Stimulated activated CD4-positive, alpha-beta T cell treated with anti-CD3 and anti-CD28 coated beads, Interleukin-15, amount 100 ng/mL, for 24 hours (primary cell): ENCODE measurements at regions not wholly inside any gene's neighbourhood (a gene's known extent, or its start where the extent isn't known, plus 50 kb on each side); places are given as distances from the start of the nearest gene placed in this dataset.

Experiments
- DNase-seq: peaks from one replicate; pipeline ENCODE4 v3.0.0-alpha.2; 2020

DNA sequence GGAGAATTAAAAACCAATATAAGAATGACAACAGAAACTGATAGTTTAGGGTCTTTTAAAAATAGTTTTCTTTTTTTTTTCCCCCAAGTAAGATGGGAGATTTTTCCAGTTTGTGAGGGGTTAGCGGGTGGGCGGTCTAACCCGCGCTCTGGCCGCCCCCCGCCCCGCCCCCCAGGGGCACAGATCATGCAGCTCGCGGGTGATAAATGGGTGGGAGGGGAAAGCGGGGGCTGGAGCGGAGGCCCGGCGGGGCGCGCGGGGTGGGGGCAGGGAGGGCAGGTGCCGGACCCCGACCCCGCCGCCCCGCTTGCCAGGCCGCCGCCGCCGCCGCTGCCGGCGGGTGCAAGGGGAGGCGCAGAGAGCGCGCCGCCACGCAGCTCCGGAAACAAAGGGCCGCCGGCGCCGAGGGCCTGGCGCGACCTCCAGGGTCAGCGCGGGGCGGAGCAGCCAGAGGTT is 60.1 kb upstream of the GSE1 start:
- no peak for DNase-seq

GRCh38 chr16:85553436-85554113 is 59.5 kb upstream of the GSE1 start:
- peak; percentile 55 for DNase-seq

DNA sequence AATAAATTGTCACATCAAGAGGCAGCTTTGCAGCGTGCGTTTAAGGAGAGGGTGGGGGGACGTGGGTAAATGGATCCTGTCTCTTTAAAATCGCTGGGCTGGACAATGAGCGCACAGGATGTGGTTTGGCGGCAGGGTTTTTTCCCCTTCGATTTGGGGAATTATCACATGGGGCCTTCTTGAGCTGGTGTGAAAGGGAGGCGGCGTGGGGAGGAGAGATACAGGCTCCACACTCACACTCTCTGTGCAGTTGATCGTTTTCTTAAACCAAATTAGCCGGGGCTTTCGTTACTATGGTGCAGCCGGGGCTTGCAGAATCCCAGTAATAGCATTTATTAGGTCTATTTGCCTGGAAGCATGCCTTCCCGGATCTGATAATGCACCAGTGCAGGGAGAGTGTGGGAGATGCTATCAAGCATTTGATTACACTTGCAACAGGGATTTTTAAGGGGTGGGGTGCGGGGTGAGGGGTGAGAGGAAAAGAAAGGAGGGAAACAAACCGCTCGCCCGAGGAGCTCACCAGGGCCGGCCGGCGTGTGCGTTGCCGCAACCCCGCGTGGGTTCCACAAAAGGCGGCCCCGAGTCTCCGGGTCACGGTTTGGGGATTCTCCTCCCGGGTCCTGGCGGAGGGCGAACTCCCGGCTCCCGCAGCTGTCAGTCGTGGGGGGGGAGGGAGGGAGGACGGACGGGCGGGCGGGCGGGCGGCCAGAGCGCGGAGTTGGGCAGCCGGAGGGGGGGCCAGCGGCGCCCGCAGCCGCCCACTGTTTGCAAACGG is 58.8 kb upstream of the GSE1 start:
- DNase-seq: peak; percentile 86

DNA sequence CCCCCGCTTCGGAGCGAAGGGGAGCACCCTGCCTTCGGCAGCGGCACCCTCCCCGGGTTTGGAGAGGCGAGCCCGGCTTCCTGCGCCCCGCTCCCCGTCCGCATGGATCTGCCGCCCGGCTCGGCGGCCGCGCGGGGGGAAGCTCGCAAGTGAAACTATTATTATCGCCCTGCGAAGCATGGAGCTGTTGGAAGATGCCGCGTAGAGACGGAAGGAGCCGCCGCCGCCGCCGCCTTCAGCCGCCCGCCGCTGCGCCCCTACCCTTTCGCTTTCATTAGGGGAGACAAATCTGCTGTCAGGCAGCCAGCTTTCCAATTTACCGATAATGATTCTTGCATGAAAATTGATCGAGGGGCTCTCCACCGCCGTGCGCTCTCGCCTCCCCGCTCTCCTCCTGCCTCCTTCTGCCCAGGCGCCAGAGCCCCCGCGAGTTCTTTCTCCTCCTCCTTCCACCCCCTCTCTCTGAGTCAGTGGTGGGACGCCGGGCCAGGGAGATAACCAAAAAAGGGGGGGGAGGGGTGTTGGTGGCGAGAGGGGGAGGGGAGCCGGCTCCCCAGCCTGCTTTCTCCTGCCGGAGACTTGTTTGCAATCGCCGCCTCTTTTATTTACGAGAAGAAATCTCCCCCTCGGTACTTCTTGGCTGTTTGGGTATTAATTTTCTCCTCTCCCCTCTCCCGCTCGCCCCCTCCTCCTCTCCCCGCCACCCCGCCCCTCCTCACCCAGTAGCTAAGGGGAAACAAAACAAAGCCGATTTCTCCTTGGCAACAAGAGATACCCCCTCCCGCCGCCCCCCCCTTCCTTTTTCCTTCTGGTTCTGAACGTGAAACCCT is 58.0 kb upstream of the GSE1 start:
- peak; percentile 74 for DNase-seq

DNA sequence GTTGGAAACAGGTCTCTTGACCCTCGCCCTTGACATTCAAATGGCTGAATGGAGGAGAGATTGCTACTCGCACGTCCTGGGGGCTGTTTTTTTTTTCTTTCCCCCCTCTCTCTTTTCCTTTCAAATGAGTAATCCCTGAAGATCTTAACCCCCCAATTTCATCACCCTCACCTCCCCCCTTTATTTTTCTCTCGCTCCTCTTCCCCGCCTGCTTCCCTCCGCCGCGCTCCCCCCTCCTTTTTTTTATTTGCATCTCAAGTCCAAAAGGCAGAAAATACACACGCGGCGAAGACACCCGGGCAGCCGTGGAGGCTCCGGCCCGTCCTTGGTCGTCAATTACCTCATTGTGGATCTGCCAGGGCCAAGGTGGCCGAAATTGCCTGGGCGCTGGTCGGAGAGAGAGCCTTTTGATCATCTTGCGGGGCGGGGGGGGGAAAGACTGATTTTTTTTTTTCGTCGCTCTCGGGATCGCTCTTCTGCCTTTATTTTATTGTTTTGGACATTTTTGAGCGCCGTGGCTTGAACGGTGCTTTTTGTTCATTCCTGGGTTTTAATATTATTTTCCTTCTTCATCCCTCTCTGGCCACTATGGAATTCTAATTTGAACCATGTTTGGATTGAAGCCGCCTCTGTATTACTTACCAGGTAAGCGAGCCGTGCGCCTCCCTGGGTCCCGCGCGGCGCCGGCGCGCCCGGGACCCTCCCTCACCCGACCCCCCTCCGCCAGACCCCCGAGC is 57.2 kb upstream of the GSE1 start:
- peak; percentile 45 for DNase-seq

GRCh38 chr16:85556456-85557082 is 56.6 kb upstream of the GSE1 start:
- DNase-seq: peak; percentile 77

GRCh38 chr16:85557083-85557970 is 55.8 kb upstream of the GSE1 start:
- DNase-seq: peak; percentile 69

GRCh38 chr16:85557971-85558657 is 55.0 kb upstream of the GSE1 start:
- no peak for DNase-seq

DNA sequence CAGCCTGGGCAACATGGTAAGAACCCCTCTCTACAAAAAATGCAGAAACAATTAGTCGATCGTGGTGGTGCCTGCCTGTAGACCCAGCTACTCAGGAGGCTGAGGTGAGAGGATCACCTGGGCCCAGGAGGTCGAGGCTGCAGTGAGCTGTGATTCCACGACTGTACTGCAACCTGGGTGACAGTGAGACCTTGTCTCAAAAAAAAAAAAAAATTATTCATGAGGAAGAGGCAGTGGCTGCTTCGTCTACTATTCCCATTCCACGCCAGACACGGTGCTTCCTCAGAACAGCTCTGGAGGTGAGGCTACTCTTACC is 52.2 kb upstream of the GSE1 start:
- no peak for DNase-seq

- no peak for DNase-seq
Measured at GRCh38 chr16:85561248-85562092, 51.7 kb upstream of the GSE1 start.

- DNase-seq: no peak
Measured at GRCh38 chr16:85562093-85562786, 50.9 kb upstream of the GSE1 start.

DNA sequence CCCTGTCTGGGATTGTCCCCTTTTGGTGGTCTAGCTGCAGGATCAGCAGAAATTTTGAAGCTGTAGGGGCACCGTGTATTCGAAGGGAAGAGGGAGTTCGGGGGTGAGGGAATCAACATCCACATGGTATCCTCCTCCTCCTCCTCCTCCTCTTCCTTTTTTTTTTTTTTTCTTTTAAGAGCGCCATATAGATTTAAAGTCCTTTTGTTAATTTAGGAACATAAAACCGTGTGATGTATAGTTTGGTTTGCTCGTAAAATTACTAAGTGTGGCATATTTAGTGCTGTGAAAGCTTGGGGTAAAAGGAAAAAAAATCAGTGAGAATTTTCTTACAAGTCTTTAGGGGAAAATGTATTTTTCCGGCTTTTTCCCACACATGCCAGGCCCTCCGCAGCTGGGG is 50.1 kb upstream of the GSE1 start:
- no peak for DNase-seq
